HL-60 (cell line): ENCODE measurements at regions not wholly inside any gene's neighbourhood (a gene's known extent, or its start where the extent isn't known, plus 50 kb on each side); places are given as distances from the start of the nearest gene placed in this dataset.

Experiments used
- CTCF ChIP-seq: IDR thresholded peaks from one replicate; pipeline ENCODE4 v1.5.1; 2011; ENCODE audit warnings: low read length, control low read depth, inconsistent platforms; ENCODE audit not compliant: insufficient read depth
- GABPA ChIP-seq: IDR thresholded peaks from 2 replicates; pipeline ENCODE4 v1.6.1; 2012; ENCODE audit warnings: low read depth
- POLR2AphosphoS5 ChIP-seq: IDR thresholded peaks from 2 replicates; pipeline ENCODE4 v1.6.1; 2012; ENCODE audit warnings: low read depth
- SPI1 ChIP-seq: IDR thresholded peaks from 2 replicates; pipeline ENCODE4 v1.6.1; 2012; ENCODE audit warnings: low read depth, mild to moderate bottlenecking, borderline replicate concordance

GRCh38 chr3:170809975-170810357 lies 60.0 kb downstream of the RPL22L1 start:
- no peak for TF ChIP-seq POLR2AphosphoS5
- TF ChIP-seq CTCF: no peak
- no peak for TF ChIP-seq GABPA
- TF ChIP-seq SPI1: no peak
